Breast epithelium (tissue), 4 donors: ENCODE measurements at regions not wholly inside any gene's neighbourhood (a gene's known extent, or its start where the extent isn't known, plus 50 kb on each side); places are given as distances from the start of the nearest gene placed in this dataset.

Source experiments
- DNase-seq, 2 donors: peaks; one replicate each; pipeline ENCODE4 v3.0.0-alpha.2; 2019; ENCODE audit warnings: low spot score in 2 of 2
- H3K27ac ChIP-seq, 2 donors: fragments of 200-600 bp; sonication (generic) in 1 of 2; one replicate each; pipeline ENCODE4 v1.5.1; 2016 to 2019; ENCODE audit warnings: mild to moderate bottlenecking in 1 of 2
- H3K27me3 ChIP-seq, 2 donors: fragments of 200-600 bp; sonication (generic) in 1 of 2; one replicate each; pipeline versions ENCODE4 v1.5.1 to v1.6.0; 2017 to 2019; ENCODE audit warnings: control low read depth in 1 of 2, mild to moderate bottlenecking in 1 of 2
- H3K36me3 ChIP-seq: fragments of 200-600 bp; one replicate; pipeline ENCODE4 v1.5.1; 2019
- H3K4me1 ChIP-seq, 2 donors: fragments of 200-600 bp; sonication (generic); one replicate each; pipeline ENCODE4 v1.5.1; 2016 to 2019; ENCODE audit warnings: control low read depth in 1 of 2
- H3K4me3 ChIP-seq, 3 donors: fragments of 200-600 bp; sonication (generic); 1 replicate in 2 of 3; 2 replicates in 1 of 3; pipeline ENCODE4 v1.5.1; 2016 to 2019; ENCODE audit warnings: mild to moderate bottlenecking in 3 of 3, moderate library complexity in 2 of 3
- H3K9me3 ChIP-seq, 2 donors: fragments of 200-600 bp; sonication (generic) in 1 of 2; one replicate each; pipeline ENCODE4 v1.5.1; 2016 to 2019; ENCODE audit warnings: control low read depth in 1 of 2
- CTCF ChIP-seq, 3 donors: fragments of 450-650 bp; IDR thresholded peaks; one replicate each; pipeline ENCODE4 v1.5.1; 2016 to 2017; ENCODE audit warnings: antibody characterized with exemption in 3 of 3, mild to moderate bottlenecking in 3 of 3, moderate library complexity in 3 of 3
- POLR2A ChIP-seq: fragments of 450-650 bp; IDR thresholded peaks from one replicate; pipeline ENCODE4 v1.6.1; 2016; ENCODE audit warnings: antibody characterized with exemption, mild to moderate bottlenecking, moderate library complexity
- POLR2AphosphoS5 ChIP-seq, 3 donors: sonication (generic); formaldehyde crosslinking; IDR thresholded peaks; one replicate each; pipeline ENCODE4 v1.6.1; 2017; ENCODE audit warnings: antibody characterized with exemption in 3 of 3
- intact Hi-C: fragments of 100-400 bp; cut with DNase I; formaldehyde crosslinking; loops from one replicate; pipeline ENCODE4 v1.15.1; 2023; ENCODE audit warnings: low total_unique reads

- Histone ChIP-seq H3K4me1 (no peaks in the 10 kb centered on the region), H3K4me3 (no peak overlapping the region), H3K27me3 (no peaks in the 10 kb centered on the region), H3K9me3 (no peaks in the 10 kb centered on the region), H3K36me3 (no peaks in the 10 kb centered on the region), H3K27ac (no peak overlapping the region)
- no peak for DNase-seq
- intact Hi-C loops: no loop called here
- TF ChIP-seq CTCF (IDR thresholded peaks at IDR 0.05): no peak
- no peak for TF ChIP-seq POLR2A
- TF ChIP-seq POLR2AphosphoS5 (IDR thresholded peaks at IDR 0.05): no peak
These were observed 175.3 kb upstream of the PCDH18 start for GRCh38 chr4:137707626-137708025.

- TF ChIP-seq CTCF (IDR thresholded peaks at IDR 0.05) (no peak), POLR2AphosphoS5 (IDR thresholded peaks at IDR 0.05) (no peak), POLR2A (no peak)
- no peak overlapping the region for H3K4me3 ChIP-seq
These were observed 174.9 kb upstream of the PCDH18 start for GRCh38 chr4:137707102-137707620.

GRCh38 chr4:137705171-137705783, 173.0 kb upstream of the PCDH18 start:
- H3K27ac ChIP-seq: peak overlapping the region; percentile 43 to 54
- H3K9me3 ChIP-seq: peaks cover 0 to 4% of the 10 kb centered on the region in 2 donors
- no peaks in the 10 kb centered on the region for H3K36me3 ChIP-seq
- DNase-seq: no peak
- intact Hi-C loops: no loop called here
- H3K4me1 ChIP-seq: no peaks in the 10 kb centered on the region
- H3K27me3 ChIP-seq: no peaks in the 10 kb centered on the region
- no peak overlapping the region for H3K4me3 ChIP-seq
- no peak for TF ChIP-seq POLR2AphosphoS5 (IDR thresholded peaks at IDR 0.05)
- TF ChIP-seq CTCF (IDR thresholded peaks at IDR 0.05): no peak
- TF ChIP-seq POLR2A: no peak

More at GRCh38 chr4:137707102-137707620, 174.9 kb upstream of the PCDH18 start:
- no peaks in the 10 kb centered on the region for H3K9me3 ChIP-seq
- H3K4me1 ChIP-seq: no peaks in the 10 kb centered on the region
- intact Hi-C loops: no loop called here
- H3K36me3 ChIP-seq: no peaks in the 10 kb centered on the region
- DNase-seq: no peak
- no peak overlapping the region for H3K27ac ChIP-seq
- no peaks in the 10 kb centered on the region for H3K27me3 ChIP-seq

- DNase-seq: no peak
- Histone ChIP-seq H3K27me3 (no peaks in the 10 kb centered on the region), H3K36me3 (no peaks in the 10 kb centered on the region), H3K27ac (no peak overlapping the region), H3K4me3 (no peak overlapping the region), H3K4me1 (no peaks in the 10 kb centered on the region), H3K9me3 (peaks cover 0 to 4% of the 10 kb centered on the region in 2 donors)
- TF ChIP-seq POLR2A (no peak), CTCF (IDR thresholded peaks at IDR 0.05) (no peak), POLR2AphosphoS5 (IDR thresholded peaks at IDR 0.05) (no peak)
- intact Hi-C loops: no loop called here
These were observed 170.9 kb upstream of the PCDH18 start for GRCh38 chr4:137703195-137703594.

- no peaks in the 10 kb centered on the region for H3K36me3 ChIP-seq
- no peak overlapping the region for H3K4me3 ChIP-seq
- DNase-seq: no peak
- no peak overlapping the region for H3K27ac ChIP-seq
- no peaks in the 10 kb centered on the region for H3K4me1 ChIP-seq
- intact Hi-C loops: no loop called here
- TF ChIP-seq POLR2AphosphoS5 (IDR thresholded peaks at IDR 0.05) (no peak), POLR2A (no peak), CTCF (IDR thresholded peaks at IDR 0.05) (no peak)
- H3K27me3 ChIP-seq: no peaks in the 10 kb centered on the region
- H3K9me3 ChIP-seq: peaks cover 0 to 4% of the 10 kb centered on the region in 2 donors
These were observed 170.2 kb upstream of the PCDH18 start for GRCh38 chr4:137702512-137702911.
